ENCODE measurements at regions not wholly inside any gene's neighbourhood (a gene's known extent, or its start where the extent isn't known, plus 50 kb on each side); places are given as distances from the start of the nearest gene placed in this dataset.

GRCh38 chr5:173458828-173459609, 130.8 kb upstream of the STC2 start:
- no peak for DNase-seq

- DNase-seq, result no peak
Observed at GRCh38 chr5:173457482-173457881, 129.3 kb upstream of the STC2 start.

- DNase-seq, result peak; percentile 23
Observed at GRCh38 chr5:173456751-173457171, 128.5 kb upstream of the STC2 start.

- DNase-seq, result no peak
Observed at GRCh38 chr5:173456181-173456580, 128.0 kb upstream of the STC2 start.

- no peak for DNase-seq
Observed at GRCh38 chr5:173455599-173455957, 127.4 kb upstream of the STC2 start.

GRCh38 chr5:173454736-173455598, 126.8 kb upstream of the STC2 start:
- DNase-seq, result peak; percentile 19

GRCh38 chr5:173454361-173454735, 126.1 kb upstream of the STC2 start:
- DNase-seq, result peak; percentile 43

- no peak for DNase-seq
Observed at GRCh38 chr5:173453167-173453566, 125.0 kb upstream of the STC2 start.

GRCh38 chr5:173452119-173452905, 124.1 kb upstream of the STC2 start:
- peak; percentile 15 for DNase-seq

GRCh38 chr5:173451651-173452050, 123.4 kb upstream of the STC2 start:
- DNase-seq, result no peak

- peak; percentile 75 for DNase-seq
Observed at GRCh38 chr5:173451031-173451430, 122.8 kb upstream of the STC2 start.

- DNase-seq, result no peak
Observed at GRCh38 chr5:173450188-173450587, 122.0 kb upstream of the STC2 start.

GRCh38 chr5:173448856-173449255, 120.6 kb upstream of the STC2 start:
- no peak for DNase-seq

GRCh38 chr5:173443971-173444370, 115.8 kb upstream of the STC2 start:
- no peak for DNase-seq

- DNase-seq, result no peak
Observed at GRCh38 chr5:173441053-173441628, 112.9 kb upstream of the STC2 start.

- no peak for DNase-seq
Observed at GRCh38 chr5:173438951-173439350, 110.7 kb upstream of the STC2 start.

- no peak for DNase-seq
Observed at GRCh38 chr5:173435447-173435846, 107.2 kb upstream of the STC2 start.

- DNase-seq, result no peak
Observed at GRCh38 chr5:173434270-173434669, 106.1 kb upstream of the STC2 start.

GRCh38 chr5:173430394-173430793, 102.2 kb upstream of the STC2 start:
- DNase-seq, result no peak

GRCh38 chr5:173429489-173430150, 101.4 kb upstream of the STC2 start:
- no peak for DNase-seq

GRCh38 chr5:173423452-173424117, 95.4 kb upstream of the STC2 start:
- no peak for DNase-seq

- peak; percentile 22 for DNase-seq
Observed at GRCh38 chr5:173420108-173420507, 91.9 kb upstream of the STC2 start.
